HepG2 (cell line): ENCODE measurements at regions not wholly inside any gene's neighbourhood (a gene's known extent, or its start where the extent isn't known, plus 50 kb on each side); places are given as distances from the start of the nearest gene placed in this dataset.

Experiments
- HNF4G ChIP-seq, 2 experiments: sonication (generic) in 1 of 2; formaldehyde crosslinking in 1 of 2; IDR thresholded peaks; 2 replicates each; pipeline versions ENCODE4 v1.4.0 to v1.6.1; 2011 to 2020; ENCODE audit warnings: borderline replicate concordance in 2 of 2, low read depth in 2 of 2, mild to moderate bottlenecking in 2 of 2, low read length in 1 of 2, missing genetic modification reagents in 1 of 2, moderate library complexity in 1 of 2
- KAT8 ChIP-seq: IDR thresholded peaks from 2 replicates; pipeline ENCODE4 v1.6.1; 2016; ENCODE audit warnings: missing genetic modification reagents, missing compliant biosample characterization
- MEIS1 ChIP-seq: sonication (generic); formaldehyde crosslinking; IDR thresholded peaks from 2 replicates; pipeline ENCODE4 v1.9.0; 2021; ENCODE audit warnings: mild to moderate bottlenecking, missing genetic modification reagents, moderate library complexity, borderline replicate concordance
- NFIC ChIP-seq: IDR thresholded peaks from 2 replicates; pipeline ENCODE4 v1.6.1; 2012; ENCODE audit warnings: mild to moderate bottlenecking, low read length, inconsistent platforms
- NFKB2 ChIP-seq: sonication (generic); formaldehyde crosslinking; IDR thresholded peaks from 2 replicates; pipeline ENCODE4 v1.4.0; 2020; ENCODE audit warnings: missing genetic modification reagents, borderline replicate concordance
- PHF21A ChIP-seq: sonication (generic); formaldehyde crosslinking; IDR thresholded peaks from 2 replicates; pipeline ENCODE4 v1.5.0; 2020; ENCODE audit warnings: mild to moderate bottlenecking, missing genetic modification reagents
- ZNF205 ChIP-seq: IDR thresholded peaks from 2 replicates; pipeline ENCODE4 v1.6.1; 2018; ENCODE audit warnings: missing biosample characterization, missing genetic modification reagents
- ZNF543 ChIP-seq: sonication (generic); formaldehyde crosslinking; IDR thresholded peaks from 2 replicates; pipeline ENCODE4 v1.4.0; 2020; ENCODE audit warnings: mild to moderate bottlenecking, missing genetic modification reagents
- TF ChIP-seq, protein P1 (sequence below): IDR thresholded peaks from 2 replicates; pipeline ENCODE4 v1.6.1; 2016; ENCODE audit warnings: low read depth
- TF ChIP-seq, protein P2 (sequence below): sonication (generic); formaldehyde crosslinking; IDR thresholded peaks from 2 replicates; pipeline ENCODE4 v1.9.0; 2021; ENCODE audit warnings: missing genetic modification reagents, borderline replicate concordance
- TF ChIP-seq, protein P3 (sequence below): IDR thresholded peaks from 2 replicates; pipeline ENCODE4 v1.6.1; 2016; ENCODE audit warnings: control low read depth
- TF ChIP-seq, protein P4 (sequence below): sonication (generic); formaldehyde crosslinking; IDR thresholded peaks from 2 replicates; pipeline ENCODE4 v1.5.1; 2020; ENCODE audit warnings: missing genetic modification reagents, mild to moderate bottlenecking, borderline replicate concordance
- TF ChIP-seq, protein P5 (sequence below): sonication (generic); formaldehyde crosslinking; IDR thresholded peaks from 2 replicates; pipeline ENCODE4 v1.4.0; 2020; ENCODE audit warnings: missing genetic modification reagents
- TF ChIP-seq, protein P6 (sequence below): sonication (generic); formaldehyde crosslinking; IDR thresholded peaks from 2 replicates; pipeline ENCODE4 v1.4.0; 2020; ENCODE audit warnings: missing genetic modification reagents

DNA sequence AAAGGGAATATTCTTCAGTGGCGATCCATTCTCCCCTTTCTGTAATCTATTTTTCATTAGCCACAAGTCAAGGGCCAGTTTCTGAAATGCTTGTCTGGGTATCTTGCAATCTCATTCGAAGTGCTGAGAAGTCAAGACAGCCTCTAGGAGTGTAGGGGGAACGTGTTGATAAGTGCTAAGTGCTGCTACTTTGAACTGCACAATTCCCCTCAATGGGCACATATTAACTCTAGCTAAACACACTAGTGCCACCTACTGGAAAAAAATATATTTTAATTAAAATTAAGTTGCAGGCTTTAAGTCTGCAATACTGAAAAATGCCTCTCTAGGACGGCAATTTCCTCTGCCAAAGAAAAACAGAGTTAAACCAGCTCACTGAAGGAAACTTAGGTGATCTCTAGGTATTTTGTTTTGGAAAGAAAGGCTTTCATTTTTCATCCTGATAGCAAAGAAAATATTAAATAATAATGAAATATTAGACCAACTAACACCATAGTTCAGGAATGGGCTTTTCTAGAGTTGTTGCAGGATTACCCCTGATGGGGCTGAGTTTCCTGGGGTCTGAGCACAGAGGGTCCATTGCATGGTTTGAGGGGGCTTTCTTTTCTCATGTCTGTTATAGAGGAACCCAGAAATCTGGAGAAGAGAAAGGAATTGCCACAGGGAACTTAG lies 181.9 kb upstream of the KBTBD8 start (continued):
- TF ChIP-seq, protein P1, sequence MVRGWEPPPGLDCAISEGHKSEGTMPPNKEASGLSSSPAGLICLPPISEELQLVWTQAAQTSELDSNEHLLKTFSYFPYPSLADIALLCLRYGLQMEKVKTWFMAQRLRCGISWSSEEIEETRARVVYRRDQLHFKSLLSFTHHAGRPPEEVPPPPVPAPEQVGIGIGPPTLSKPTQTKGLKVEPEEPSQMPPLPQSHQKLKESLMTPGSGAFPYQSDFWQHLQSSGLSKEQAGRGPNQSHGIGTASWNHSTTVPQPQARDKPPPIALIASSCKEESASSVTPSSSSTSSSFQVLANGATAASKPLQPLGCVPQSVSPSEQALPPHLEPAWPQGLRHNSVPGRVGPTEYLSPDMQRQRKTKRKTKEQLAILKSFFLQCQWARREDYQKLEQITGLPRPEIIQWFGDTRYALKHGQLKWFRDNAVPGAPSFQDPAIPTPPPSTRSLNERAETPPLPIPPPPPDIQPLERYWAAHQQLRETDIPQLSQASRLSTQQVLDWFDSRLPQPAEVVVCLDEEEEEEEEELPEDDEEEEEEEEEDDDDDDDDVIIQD (CRISPR knock-in tag): no peak
- TF ChIP-seq NFKB2 (CRISPR knock-in tag) (no peak), ZNF205 (CRISPR knock-in tag) (no peak), ZNF543 (CRISPR knock-in tag) (no peak), HNF4G (IDR thresholded peaks at IDR 0.05; ENCODE audit: borderline replicate concordance, low read depth, low read length) (no peak), HNF4G (CRISPR knock-in tag; IDR thresholded peaks at IDR 0.05; ENCODE audit: borderline replicate concordance, low read depth) (no peak), PHF21A (CRISPR knock-in tag) (no peak), KAT8 (CRISPR knock-in tag) (no peak), MEIS1 (CRISPR knock-in tag) (no peak), NFIC (no peak)
- TF ChIP-seq, protein P2, sequence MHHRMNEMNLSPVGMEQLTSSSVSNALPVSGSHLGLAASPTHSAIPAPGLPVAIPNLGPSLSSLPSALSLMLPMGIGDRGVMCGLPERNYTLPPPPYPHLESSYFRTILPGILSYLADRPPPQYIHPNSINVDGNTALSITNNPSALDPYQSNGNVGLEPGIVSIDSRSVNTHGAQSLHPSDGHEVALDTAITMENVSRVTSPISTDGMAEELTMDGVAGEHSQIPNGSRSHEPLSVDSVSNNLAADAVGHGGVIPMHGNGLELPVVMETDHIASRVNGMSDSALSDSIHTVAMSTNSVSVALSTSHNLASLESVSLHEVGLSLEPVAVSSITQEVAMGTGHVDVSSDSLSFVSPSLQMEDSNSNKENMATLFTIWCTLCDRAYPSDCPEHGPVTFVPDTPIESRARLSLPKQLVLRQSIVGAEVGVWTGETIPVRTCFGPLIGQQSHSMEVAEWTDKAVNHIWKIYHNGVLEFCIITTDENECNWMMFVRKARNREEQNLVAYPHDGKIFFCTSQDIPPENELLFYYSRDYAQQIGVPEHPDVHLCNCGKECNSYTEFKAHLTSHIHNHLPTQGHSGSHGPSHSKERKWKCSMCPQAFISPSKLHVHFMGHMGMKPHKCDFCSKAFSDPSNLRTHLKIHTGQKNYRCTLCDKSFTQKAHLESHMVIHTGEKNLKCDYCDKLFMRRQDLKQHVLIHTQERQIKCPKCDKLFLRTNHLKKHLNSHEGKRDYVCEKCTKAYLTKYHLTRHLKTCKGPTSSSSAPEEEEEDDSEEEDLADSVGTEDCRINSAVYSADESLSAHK (CRISPR knock-in tag): no peak
- TF ChIP-seq, protein P3, sequence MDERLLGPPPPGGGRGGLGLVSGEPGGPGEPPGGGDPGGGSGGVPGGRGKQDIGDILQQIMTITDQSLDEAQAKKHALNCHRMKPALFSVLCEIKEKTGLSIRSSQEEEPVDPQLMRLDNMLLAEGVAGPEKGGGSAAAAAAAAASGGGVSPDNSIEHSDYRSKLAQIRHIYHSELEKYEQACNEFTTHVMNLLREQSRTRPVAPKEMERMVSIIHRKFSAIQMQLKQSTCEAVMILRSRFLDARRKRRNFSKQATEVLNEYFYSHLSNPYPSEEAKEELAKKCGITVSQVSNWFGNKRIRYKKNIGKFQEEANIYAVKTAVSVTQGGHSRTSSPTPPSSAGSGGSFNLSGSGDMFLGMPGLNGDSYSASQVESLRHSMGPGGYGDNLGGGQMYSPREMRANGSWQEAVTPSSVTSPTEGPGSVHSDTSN (CRISPR knock-in tag): no peak
- TF ChIP-seq, protein P4, sequence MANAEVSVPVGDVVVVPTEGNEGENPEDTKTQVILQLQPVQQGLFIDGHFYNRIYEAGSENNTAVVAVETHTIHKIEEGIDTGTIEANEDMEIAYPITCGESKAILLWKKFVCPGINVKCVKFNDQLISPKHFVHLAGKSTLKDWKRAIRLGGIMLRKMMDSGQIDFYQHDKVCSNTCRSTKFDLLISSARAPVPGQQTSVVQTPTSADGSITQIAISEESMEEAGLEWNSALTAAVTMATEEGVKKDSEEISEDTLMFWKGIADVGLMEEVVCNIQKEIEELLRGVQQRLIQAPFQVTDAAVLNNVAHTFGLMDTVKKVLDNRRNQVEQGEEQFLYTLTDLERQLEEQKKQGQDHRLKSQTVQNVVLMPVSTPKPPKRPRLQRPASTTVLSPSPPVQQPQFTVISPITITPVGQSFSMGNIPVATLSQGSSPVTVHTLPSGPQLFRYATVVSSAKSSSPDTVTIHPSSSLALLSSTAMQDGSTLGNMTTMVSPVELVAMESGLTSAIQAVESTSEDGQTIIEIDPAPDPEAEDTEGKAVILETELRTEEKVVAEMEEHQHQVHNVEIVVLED (CRISPR knock-in tag): no peak
- TF ChIP-seq, protein P5, sequence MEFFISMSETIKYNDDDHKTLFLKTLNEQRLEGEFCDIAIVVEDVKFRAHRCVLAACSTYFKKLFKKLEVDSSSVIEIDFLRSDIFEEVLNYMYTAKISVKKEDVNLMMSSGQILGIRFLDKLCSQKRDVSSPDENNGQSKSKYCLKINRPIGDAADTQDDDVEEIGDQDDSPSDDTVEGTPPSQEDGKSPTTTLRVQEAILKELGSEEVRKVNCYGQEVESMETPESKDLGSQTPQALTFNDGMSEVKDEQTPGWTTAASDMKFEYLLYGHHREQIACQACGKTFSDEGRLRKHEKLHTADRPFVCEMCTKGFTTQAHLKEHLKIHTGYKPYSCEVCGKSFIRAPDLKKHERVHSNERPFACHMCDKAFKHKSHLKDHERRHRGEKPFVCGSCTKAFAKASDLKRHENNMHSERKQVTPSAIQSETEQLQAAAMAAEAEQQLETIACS: no peak
- TF ChIP-seq, protein P6, sequence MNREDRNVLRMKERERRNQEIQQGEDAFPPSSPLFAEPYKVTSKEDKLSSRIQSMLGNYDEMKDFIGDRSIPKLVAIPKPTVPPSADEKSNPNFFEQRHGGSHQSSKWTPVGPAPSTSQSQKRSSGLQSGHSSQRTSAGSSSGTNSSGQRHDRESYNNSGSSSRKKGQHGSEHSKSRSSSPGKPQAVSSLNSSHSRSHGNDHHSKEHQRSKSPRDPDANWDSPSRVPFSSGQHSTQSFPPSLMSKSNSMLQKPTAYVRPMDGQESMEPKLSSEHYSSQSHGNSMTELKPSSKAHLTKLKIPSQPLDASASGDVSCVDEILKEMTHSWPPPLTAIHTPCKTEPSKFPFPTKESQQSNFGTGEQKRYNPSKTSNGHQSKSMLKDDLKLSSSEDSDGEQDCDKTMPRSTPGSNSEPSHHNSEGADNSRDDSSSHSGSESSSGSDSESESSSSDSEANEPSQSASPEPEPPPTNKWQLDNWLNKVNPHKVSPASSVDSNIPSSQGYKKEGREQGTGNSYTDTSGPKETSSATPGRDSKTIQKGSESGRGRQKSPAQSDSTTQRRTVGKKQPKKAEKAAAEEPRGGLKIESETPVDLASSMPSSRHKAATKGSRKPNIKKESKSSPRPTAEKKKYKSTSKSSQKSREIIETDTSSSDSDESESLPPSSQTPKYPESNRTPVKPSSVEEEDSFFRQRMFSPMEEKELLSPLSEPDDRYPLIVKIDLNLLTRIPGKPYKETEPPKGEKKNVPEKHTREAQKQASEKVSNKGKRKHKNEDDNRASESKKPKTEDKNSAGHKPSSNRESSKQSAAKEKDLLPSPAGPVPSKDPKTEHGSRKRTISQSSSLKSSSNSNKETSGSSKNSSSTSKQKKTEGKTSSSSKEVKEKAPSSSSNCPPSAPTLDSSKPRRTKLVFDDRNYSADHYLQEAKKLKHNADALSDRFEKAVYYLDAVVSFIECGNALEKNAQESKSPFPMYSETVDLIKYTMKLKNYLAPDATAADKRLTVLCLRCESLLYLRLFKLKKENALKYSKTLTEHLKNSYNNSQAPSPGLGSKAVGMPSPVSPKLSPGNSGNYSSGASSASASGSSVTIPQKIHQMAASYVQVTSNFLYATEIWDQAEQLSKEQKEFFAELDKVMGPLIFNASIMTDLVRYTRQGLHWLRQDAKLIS (CRISPR knock-in tag): no peak
